Mesothelial cell of epicardium (in vitro differentiated cells): ENCODE measurements at regions not wholly inside any gene's neighbourhood (a gene's known extent, or its start where the extent isn't known, plus 50 kb on each side); places are given as distances from the start of the nearest gene placed in this dataset.

Source experiments
- DNase-seq, 2 experiments: peaks; one replicate each; pipeline ENCODE4 v3.0.0; 2021; ENCODE audit warnings: low spot score in 2 of 2; ENCODE audit not compliant: unreplicated experiment in 2 of 2
- H3K27ac Mint-ChIP-seq: 2 replicates; pipeline ENCODE4 v1.8.0; 2021; ENCODE audit warnings: mixed read lengths
- H3K27me3 Mint-ChIP-seq: 2 replicates; pipeline ENCODE4 v1.8.0; 2021; ENCODE audit warnings: low read depth, mixed read lengths
- H3K36me3 Mint-ChIP-seq: 2 replicates; pipeline ENCODE4 v1.8.0; 2021; ENCODE audit warnings: mixed read lengths
- H3K4me1 Mint-ChIP-seq: 2 replicates; pipeline ENCODE4 v1.8.0; 2021; ENCODE audit warnings: mixed read lengths
- H3K4me3 Mint-ChIP-seq: 2 replicates; pipeline ENCODE4 v1.8.0; 2021; ENCODE audit warnings: mild to moderate bottlenecking, moderate library complexity, mixed read lengths
- H3K9me3 Mint-ChIP-seq: 2 replicates; pipeline ENCODE4 v1.8.0; 2021; ENCODE audit warnings: mixed read lengths
- CTCF ChIP-seq: fragments of 200-600 bp; sonication (generic); IDR thresholded peaks from one replicate; pipeline ENCODE4 v1.5.0; 2021; ENCODE audit warnings: antibody characterized with exemption; ENCODE audit not compliant: unreplicated experiment

GRCh38 chr2:19790291-19790690 is 111.5 kb downstream of the TTC32 start:
- H3K27ac Mint-ChIP-seq = no peak overlapping the region
- H3K4me3 Mint-ChIP-seq = no peak overlapping the region
- H3K9me3 Mint-ChIP-seq = no peaks in the 10 kb centered on the region
- TF ChIP-seq CTCF = no peak
- peaks cover 5% of the 10 kb centered on the region for H3K4me1 Mint-ChIP-seq
- peaks cover 3% of the 10 kb centered on the region for H3K27me3 Mint-ChIP-seq
- no peak for DNase-seq
- no peaks in the 10 kb centered on the region for H3K36me3 Mint-ChIP-seq

- H3K27me3 Mint-ChIP-seq = no peaks in the 10 kb centered on the region
- no peak for TF ChIP-seq CTCF
- H3K9me3 Mint-ChIP-seq = no peaks in the 10 kb centered on the region
- H3K4me3 Mint-ChIP-seq = no peak overlapping the region
- no peak for DNase-seq
- no peaks in the 10 kb centered on the region for H3K36me3 Mint-ChIP-seq
- no peak overlapping the region for H3K27ac Mint-ChIP-seq
- peaks cover 5% of the 10 kb centered on the region for H3K4me1 Mint-ChIP-seq
Observed at GRCh38 chr2:19787134-19787533, 114.6 kb downstream of the TTC32 start.

- DNase-seq = no peak
- Mint-ChIP-seq H3K27ac (no peak overlapping the region), H3K9me3 (no peaks in the 10 kb centered on the region), H3K4me3 (no peak overlapping the region), H3K36me3 (no peaks in the 10 kb centered on the region), H3K4me1 (peaks cover 5% of the 10 kb centered on the region), H3K27me3 (no peaks in the 10 kb centered on the region)
- no peak for TF ChIP-seq CTCF
Observed at GRCh38 chr2:19786408-19787058, 115.2 kb downstream of the TTC32 start.

GRCh38 chr2:19785867-19786266 is 115.9 kb downstream of the TTC32 start:
- H3K36me3 Mint-ChIP-seq = no peaks in the 10 kb centered on the region
- DNase-seq = no peak
- H3K27ac Mint-ChIP-seq = no peak overlapping the region
- H3K4me3 Mint-ChIP-seq = no peak overlapping the region
- H3K9me3 Mint-ChIP-seq = no peaks in the 10 kb centered on the region
- TF ChIP-seq CTCF = no peak
- H3K4me1 Mint-ChIP-seq = peaks cover 5% of the 10 kb centered on the region
- peaks cover 2% of the 10 kb centered on the region for H3K27me3 Mint-ChIP-seq

GRCh38 chr2:19785447-19785846 is 116.3 kb downstream of the TTC32 start:
- H3K9me3 Mint-ChIP-seq = no peaks in the 10 kb centered on the region
- no peak for DNase-seq
- no peak overlapping the region for H3K4me3 Mint-ChIP-seq
- H3K27ac Mint-ChIP-seq = no peak overlapping the region
- no peaks in the 10 kb centered on the region for H3K36me3 Mint-ChIP-seq
- TF ChIP-seq CTCF = no peak
- H3K4me1 Mint-ChIP-seq = peaks cover 5% of the 10 kb centered on the region
- H3K27me3 Mint-ChIP-seq = peaks cover 2% of the 10 kb centered on the region

GRCh38 chr2:19784456-19784855 is 117.3 kb downstream of the TTC32 start:
- DNase-seq = no peak
- H3K36me3 Mint-ChIP-seq = no peaks in the 10 kb centered on the region
- TF ChIP-seq CTCF = no peak
- no peaks in the 10 kb centered on the region for H3K9me3 Mint-ChIP-seq
- H3K4me3 Mint-ChIP-seq = no peak overlapping the region
- peaks cover 5% of the 10 kb centered on the region for H3K4me1 Mint-ChIP-seq
- no peak overlapping the region for H3K27ac Mint-ChIP-seq
- peaks cover 5% of the 10 kb centered on the region for H3K27me3 Mint-ChIP-seq
